GM10266 (cell line): ENCODE measurements at regions not wholly inside any gene's neighbourhood (a gene's known extent, or its start where the extent isn't known, plus 50 kb on each side); places are given as distances from the start of the nearest gene placed in this dataset.

ENCODE experiments used
- DNase-seq: peaks from one replicate; pipeline ENCODE4 v3.0.0; 2012; ENCODE audit errors: extremely low spot score
- TF ChIP-seq, protein P1 (sequence below): IDR thresholded peaks from 2 replicates; pipeline ENCODE4 v1.5.1; 2012; ENCODE audit warnings: mild to moderate bottlenecking, low read depth; ENCODE audit not compliant: control insufficient read depth, insufficient read depth; ENCODE audit errors: missing control alignments

DNA sequence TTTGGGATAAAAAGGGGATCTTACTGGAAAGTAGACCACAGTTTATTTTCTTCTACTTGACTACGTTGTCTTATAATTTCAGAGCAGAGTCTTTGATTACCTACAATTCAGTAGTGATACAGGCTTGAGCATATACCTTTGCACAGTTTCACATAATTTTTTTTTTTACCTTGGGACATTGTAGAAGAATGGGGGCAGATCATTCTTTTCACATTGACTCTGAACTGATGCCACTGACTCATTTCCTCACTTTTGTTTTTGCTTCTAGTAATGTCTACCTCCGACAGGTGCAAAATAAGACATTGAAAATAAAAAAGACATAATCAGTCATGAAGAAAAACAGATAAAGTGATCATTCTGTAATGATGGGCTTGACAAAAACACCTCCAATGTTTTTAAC is 688.3 kb upstream of the CHORDC1 start:
- TF ChIP-seq, protein P1, sequence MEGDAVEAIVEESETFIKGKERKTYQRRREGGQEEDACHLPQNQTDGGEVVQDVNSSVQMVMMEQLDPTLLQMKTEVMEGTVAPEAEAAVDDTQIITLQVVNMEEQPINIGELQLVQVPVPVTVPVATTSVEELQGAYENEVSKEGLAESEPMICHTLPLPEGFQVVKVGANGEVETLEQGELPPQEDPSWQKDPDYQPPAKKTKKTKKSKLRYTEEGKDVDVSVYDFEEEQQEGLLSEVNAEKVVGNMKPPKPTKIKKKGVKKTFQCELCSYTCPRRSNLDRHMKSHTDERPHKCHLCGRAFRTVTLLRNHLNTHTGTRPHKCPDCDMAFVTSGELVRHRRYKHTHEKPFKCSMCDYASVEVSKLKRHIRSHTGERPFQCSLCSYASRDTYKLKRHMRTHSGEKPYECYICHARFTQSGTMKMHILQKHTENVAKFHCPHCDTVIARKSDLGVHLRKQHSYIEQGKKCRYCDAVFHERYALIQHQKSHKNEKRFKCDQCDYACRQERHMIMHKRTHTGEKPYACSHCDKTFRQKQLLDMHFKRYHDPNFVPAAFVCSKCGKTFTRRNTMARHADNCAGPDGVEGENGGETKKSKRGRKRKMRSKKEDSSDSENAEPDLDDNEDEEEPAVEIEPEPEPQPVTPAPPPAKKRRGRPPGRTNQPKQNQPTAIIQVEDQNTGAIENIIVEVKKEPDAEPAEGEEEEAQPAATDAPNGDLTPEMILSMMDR: no peak
- DNase-seq: no peak

DNA sequence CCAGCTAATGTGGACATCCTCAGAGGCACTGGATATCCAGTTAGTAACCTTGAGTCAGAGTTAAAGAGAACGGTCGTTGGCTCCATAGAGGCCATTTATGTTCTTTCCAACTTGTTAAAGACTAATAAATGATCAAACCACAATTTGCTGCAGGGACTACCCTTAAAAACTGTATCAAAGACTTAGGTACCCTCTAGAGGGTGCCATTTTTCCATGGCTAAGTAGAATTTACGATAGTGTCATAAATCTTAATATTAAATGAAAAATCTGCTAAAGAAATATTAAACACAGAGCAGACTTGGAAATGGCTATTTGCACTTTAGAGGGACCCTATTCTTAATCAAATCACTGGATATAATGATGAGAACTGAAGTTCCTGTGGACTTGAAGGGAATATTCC is 685.2 kb upstream of the CHORDC1 start:
- no peak for DNase-seq
- TF ChIP-seq, protein P1: no peak

DNA sequence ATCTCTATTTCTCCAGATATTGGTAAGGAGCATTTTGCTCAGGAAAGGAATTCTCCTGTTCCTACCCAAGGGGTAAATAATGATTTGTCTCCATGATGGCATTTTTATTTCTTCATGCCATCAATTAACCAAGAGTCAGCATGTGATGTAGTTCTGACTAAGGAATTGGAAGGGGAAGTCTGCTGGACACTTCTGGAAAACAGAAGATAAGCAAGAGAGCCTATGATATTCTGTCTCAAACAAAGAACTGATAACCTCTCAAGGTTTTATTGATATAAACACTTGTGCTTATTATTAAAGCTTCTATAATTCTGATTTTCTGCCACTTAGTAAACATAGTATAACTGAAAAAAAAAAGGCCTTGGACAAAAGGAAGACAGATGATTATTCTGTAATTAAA is 673.0 kb upstream of the CHORDC1 start:
- no peak for DNase-seq
- TF ChIP-seq, protein P1: no peak

DNA sequence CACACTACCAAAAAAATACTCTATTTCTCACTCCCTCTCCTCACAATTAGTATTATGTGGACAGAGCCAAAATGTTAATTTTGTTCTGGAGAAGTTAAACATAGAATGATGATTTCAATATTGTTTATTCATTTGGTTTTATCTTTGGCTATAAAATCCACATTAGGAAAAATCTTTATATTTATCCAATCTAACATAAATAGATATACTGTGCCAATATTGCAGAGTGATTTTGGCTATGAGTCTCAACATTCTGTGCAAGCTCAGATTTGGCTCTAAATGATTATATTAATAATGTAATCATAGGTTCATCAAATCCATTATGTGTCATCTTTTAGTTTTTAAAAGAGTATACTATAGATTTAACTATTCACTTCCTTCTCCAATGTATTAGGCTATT is 667.5 kb upstream of the CHORDC1 start:
- TF ChIP-seq, protein P1: no peak
- no peak for DNase-seq

DNA sequence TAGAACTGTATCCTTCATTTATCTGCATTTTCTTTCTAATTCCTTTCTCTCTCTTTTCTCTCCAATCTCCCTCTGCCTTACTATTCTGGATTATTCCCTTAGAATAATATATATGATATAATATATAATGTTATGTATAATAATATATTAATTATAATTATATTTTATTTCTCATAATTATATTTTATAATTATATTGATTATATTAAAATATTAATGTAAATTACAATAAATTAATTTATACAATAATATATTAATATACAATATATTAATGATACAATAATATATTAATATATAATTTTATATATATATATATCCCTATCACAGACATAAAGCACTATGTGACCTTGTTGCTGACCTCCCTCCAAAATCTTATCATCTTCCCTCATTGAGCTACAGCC is 661.3 kb upstream of the CHORDC1 start:
- TF ChIP-seq, protein P1: no peak
- DNase-seq: no peak

DNA sequence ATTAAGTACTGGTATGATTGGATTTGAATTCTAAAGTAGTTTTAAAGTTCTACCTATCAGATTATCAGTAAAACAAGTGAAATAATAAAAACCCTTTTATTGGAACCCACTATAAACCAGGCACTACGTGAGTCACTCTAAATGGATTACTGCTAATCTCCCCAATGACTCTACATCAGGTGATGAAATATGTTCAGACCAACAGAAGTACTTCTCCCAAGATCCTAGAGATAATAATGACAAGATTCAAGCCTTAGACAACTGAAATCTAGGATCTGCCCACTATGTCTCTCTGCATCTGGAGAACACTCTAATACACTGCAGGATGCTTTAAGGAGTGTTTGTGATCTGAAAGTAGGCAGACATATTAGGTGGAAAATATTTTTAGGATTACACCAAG is 652.1 kb upstream of the CHORDC1 start:
- TF ChIP-seq, protein P1: no peak
- DNase-seq: no peak

DNA sequence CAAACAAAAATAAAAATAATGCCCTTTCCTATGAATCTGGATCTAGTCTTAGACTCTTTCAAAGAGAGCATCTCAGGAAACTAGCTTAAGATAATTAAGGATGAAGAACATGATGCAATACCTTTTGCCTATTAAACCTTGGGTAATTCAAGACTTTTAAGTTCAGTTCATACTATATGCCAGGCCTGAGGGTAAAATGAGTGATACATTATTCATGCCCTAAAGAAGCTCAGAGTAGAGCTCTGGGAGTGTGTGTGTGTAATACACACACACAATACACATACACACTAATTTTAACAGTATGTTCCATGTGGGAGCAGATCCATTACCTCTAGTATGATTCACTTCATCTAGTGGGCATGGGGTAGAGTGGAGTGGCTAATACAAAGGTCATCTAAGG is 651.4 kb upstream of the CHORDC1 start:
- no peak for DNase-seq
- TF ChIP-seq, protein P1: no peak
